HepG2 (cell line): ENCODE measurements at regions not wholly inside any gene's neighbourhood (a gene's known extent, or its start where the extent isn't known, plus 50 kb on each side); places are given as distances from the start of the nearest gene placed in this dataset.

Experiments
- ATAC-seq: fragments of 200-7000 bp; cut with Tn5 transposase; 3 replicates; pipeline ENCODE4 v1.9.1; 2020; ENCODE audit warnings: mild to moderate bottlenecking, moderate library complexity
- BruUV-seq: library from RNA; stranded (reverse); fragments of 400-500 nt; replicated peaks from 2 replicates; lab custom pipeline; 2021; lab: Mats Ljungman, UMichigan
- CTCF ChIA-PET: fragments of 300-600 bp; formaldehyde crosslinking; extraction: SDS; loops from one replicate; lab custom pipeline; 2021; ENCODE audit warnings: low total read pairs, inconsistent platforms, low intra/inter-chr PET ratio; lab: Yijun Ruan, JAX
- POLR2A ChIA-PET: fragments of 350-600 bp; sonication (Branson Sonifier 250); formaldehyde crosslinking; loops from one replicate; lab custom pipeline; 2020; ENCODE audit warnings: antibody characterized with exemption, inconsistent platforms; lab: Yijun Ruan, JAX
- DNase-seq: peaks from one replicate; pipeline ENCODE4 v3.0.0-alpha.2; 2015; ENCODE audit warnings: low spot score
- FAIRE-seq: peaks from 3 replicates; lab custom pipeline; 2011; peaks lifted over from hg19 to GRCh38; lab: Jason Lieb, UNC
- H2AFZ ChIP-seq: one replicate; pipeline ENCODE4 v1.6.1; 2011; ENCODE audit warnings: low read length, inconsistent platforms
- H3K27ac ChIP-seq: fragments of 300-600 bp; 3 replicates; pipeline ENCODE4 v1.8.0; 2011; ENCODE audit warnings: mixed run types, mild to moderate bottlenecking, mixed read lengths, low read length, inconsistent platforms; ENCODE audit not compliant: insufficient read depth; ENCODE audit errors: extremely low read length
- H3K27me3 ChIP-seq, 2 experiments: fragments of 200-600 bp in 1 of 2; 2 replicates in 1 of 2; 3 replicates in 1 of 2; pipeline versions ENCODE4 v1.6.0 to v1.8.0; 2011; ENCODE audit warnings: low read length in 2 of 2, mild to moderate bottlenecking in 2 of 2, moderate library complexity in 2 of 2, inconsistent platforms in 1 of 2; ENCODE audit not compliant: insufficient read depth in 2 of 2, control insufficient read depth in 1 of 2
- H3K36me3 ChIP-seq, 2 experiments: fragments of 200-600 bp in 1 of 2; replicated peaks in 1 of 2; 2 replicates in 1 of 2; 3 replicates in 1 of 2; pipeline versions ENCODE4 v1.5.1 to v1.8.0; 2011; ENCODE audit warnings: low read length in 2 of 2, inconsistent platforms in 1 of 2; ENCODE audit not compliant: insufficient read depth in 2 of 2, control insufficient read depth in 1 of 2
- H3K4me1 ChIP-seq: 2 replicates; pipeline ENCODE4 v1.5.1; 2012; ENCODE audit warnings: low read length, inconsistent platforms; ENCODE audit not compliant: insufficient read depth
- H3K4me2 ChIP-seq: 2 replicates; pipeline ENCODE4 v1.6.0; 2011; ENCODE audit warnings: low read depth, low read length, inconsistent platforms
- H3K4me3 ChIP-seq, 3 experiments: fragments of 200-600 bp in 1 of 3; sonication (generic), shearing (Covaris generic) in 1 of 3; replicated peaks in 1 of 3; 2 replicates each; pipeline ENCODE4 v1.5.1; 2011 to 2016; ENCODE audit warnings: low read length in 3 of 3, inconsistent platforms in 2 of 3, low read depth in 2 of 3, mild to moderate bottlenecking in 2 of 3, control low read depth in 1 of 3, mixed read lengths in 1 of 3; ENCODE audit not compliant: insufficient read depth in 1 of 3
- H3K79me2 ChIP-seq: one replicate; pipeline ENCODE4 v1.6.1; 2011; ENCODE audit warnings: low read length, inconsistent platforms; ENCODE audit not compliant: insufficient read depth
- H3K9ac ChIP-seq: 2 replicates; pipeline ENCODE4 v1.6.0; 2011; ENCODE audit warnings: mild to moderate bottlenecking, low read depth, low read length, inconsistent platforms; ENCODE audit not compliant: insufficient read depth
- H3K9me3 ChIP-seq: 2 replicates; pipeline ENCODE4 v1.5.1; 2012; ENCODE audit warnings: mild to moderate bottlenecking, low read length
- H4K20me1 ChIP-seq: 2 replicates; pipeline ENCODE4 v1.6.0; 2011; ENCODE audit warnings: inconsistent platforms, mild to moderate bottlenecking, low read length, moderate library complexity; ENCODE audit not compliant: insufficient read depth
- KAT2B ChIP-seq: fragments of 150-350 bp; IDR thresholded peaks from 2 replicates; pipeline ENCODE4 v1.6.1; 2014; ENCODE audit warnings: low read depth, low read length, borderline replicate concordance
- MTA1 ChIP-seq: sonication (generic); formaldehyde crosslinking; IDR thresholded peaks from 2 replicates; pipeline ENCODE4 v1.4.0; 2020; ENCODE audit warnings: missing genetic modification reagents, mild to moderate bottlenecking, borderline replicate concordance
- NFKBIZ ChIP-seq: IDR thresholded peaks from 2 replicates; pipeline ENCODE4 v1.6.1; 2018; ENCODE audit warnings: missing genetic modification reagents, missing compliant biosample characterization
- TBL1XR1 ChIP-seq: fragments of 150-350 bp; IDR thresholded peaks from 2 replicates; pipeline ENCODE4 v1.6.1; 2014; ENCODE audit warnings: borderline replicate concordance, low read length; ENCODE audit not compliant: partially characterized antibody
- THYN1 ChIP-seq: sonication (generic); formaldehyde crosslinking; IDR thresholded peaks from 2 replicates; pipeline ENCODE4 v1.8.1; 2023; ENCODE audit warnings: low read depth, mild to moderate bottlenecking, moderate library complexity, missing genetic modification reagents, borderline replicate concordance
- TMF1 ChIP-seq: sonication (generic); formaldehyde crosslinking; IDR thresholded peaks from 2 replicates; pipeline ENCODE4 v1.8.1; 2022; ENCODE audit warnings: low read depth, missing genetic modification reagents
- ZMAT3 ChIP-seq: sonication (generic); formaldehyde crosslinking; conservative IDR thresholded peaks from 2 replicates; pipeline ENCODE4 v1.7.0; 2021; ENCODE audit warnings: missing genetic modification reagents
- ZNF232 ChIP-seq: sonication (generic); formaldehyde crosslinking; IDR thresholded peaks from 2 replicates; pipeline ENCODE4 v1.4.0; 2020; ENCODE audit warnings: missing genetic modification reagents, borderline replicate concordance
- ZNF251 ChIP-seq: sonication (generic); formaldehyde crosslinking; IDR thresholded peaks from 2 replicates; pipeline ENCODE4 v1.9.0; 2021; ENCODE audit warnings: mild to moderate bottlenecking, missing genetic modification reagents
- ZNF557 ChIP-seq: sonication (generic); formaldehyde crosslinking; IDR thresholded peaks from 2 replicates; pipeline ENCODE4 v1.4.0; 2020; ENCODE audit warnings: missing genetic modification reagents
- ZNF766 ChIP-seq: sonication (generic); formaldehyde crosslinking; IDR thresholded peaks from 2 replicates; pipeline ENCODE4 v1.5.0; 2020; ENCODE audit warnings: missing genetic modification reagents, borderline replicate concordance
- WGBS: methylation state at CpG from one replicate; pipeline ENCODE4 v1.1.6; 2017; ENCODE audit warnings: low lambda C conversion rate; 5-methylcytosine and 5-hydroxymethylcytosine counted together
- in situ Hi-C: cut with HindIII; loops from 2 replicates; pipeline ENCODE4 v1.10.0; 2017; ENCODE audit warnings: low pct_unique_long_range_greater_than_20kb; ENCODE audit not compliant: extremely low pct_ligation_motif_present
- intact Hi-C: fragments of 100-400 bp; cut with micrococcal nuclease; formaldehyde crosslinking; loops from one replicate; pipeline ENCODE4 v1.10.0; 2022; ENCODE audit not compliant: unreplicated experiment
- TF ChIP-seq, protein P1 (sequence below): sonication (generic); formaldehyde crosslinking; conservative IDR thresholded peaks from 2 replicates; pipeline ENCODE4 v1.4.0; 2020; ENCODE audit warnings: missing genetic modification reagents
- TF ChIP-seq, protein P2 (sequence below): sonication (generic); formaldehyde crosslinking; conservative IDR thresholded peaks from 2 replicates; pipeline ENCODE4 v1.8.0; 2022; ENCODE audit warnings: mild to moderate bottlenecking, moderate library complexity, missing genetic modification reagents
- TF ChIP-seq, protein P3 (sequence below): sonication (generic); formaldehyde crosslinking; IDR thresholded peaks from 2 replicates; pipeline ENCODE4 v1.4.0; 2020; ENCODE audit warnings: mild to moderate bottlenecking, missing genetic modification reagents
- TF ChIP-seq, protein P4 (sequence below): sonication (generic); formaldehyde crosslinking; IDR thresholded peaks from 2 replicates; pipeline ENCODE4 v1.5.0; 2020; ENCODE audit warnings: missing genetic modification reagents, mild to moderate bottlenecking, borderline replicate concordance

DNA sequence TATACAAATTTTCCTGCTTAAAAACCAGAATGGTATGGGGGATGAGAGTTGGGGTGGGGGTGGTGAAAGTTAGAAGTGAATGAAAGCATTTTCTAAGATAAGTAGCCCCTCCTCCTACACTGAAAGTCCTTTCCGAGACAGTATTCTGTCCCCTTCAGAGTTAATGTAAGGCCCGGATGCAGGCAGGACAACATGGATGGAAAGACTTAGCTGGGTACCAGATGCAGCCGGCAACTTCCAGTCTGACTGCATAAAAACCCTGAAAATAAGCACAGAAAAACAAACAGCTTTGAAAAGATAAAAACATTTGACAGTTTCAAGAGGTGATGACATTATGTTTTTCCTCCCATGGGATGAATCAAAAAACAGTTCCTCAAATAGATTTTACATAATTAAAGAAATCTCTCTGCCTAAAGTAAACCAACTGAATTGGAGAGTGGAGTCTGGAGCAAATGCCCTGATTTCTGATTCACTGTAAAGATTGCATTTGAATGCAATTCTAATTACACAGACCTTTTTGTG lies 196.3 kb downstream of the GPAT3 start:
- no peak overlapping the region for H3K4me2 ChIP-seq
- H4K20me1 ChIP-seq, result no peaks in the 10 kb centered on the region
- H3K27me3 ChIP-seq, result no peaks in the 10 kb centered on the region
- intact Hi-C loops, result no loop called here
- TF ChIP-seq, protein P1, sequence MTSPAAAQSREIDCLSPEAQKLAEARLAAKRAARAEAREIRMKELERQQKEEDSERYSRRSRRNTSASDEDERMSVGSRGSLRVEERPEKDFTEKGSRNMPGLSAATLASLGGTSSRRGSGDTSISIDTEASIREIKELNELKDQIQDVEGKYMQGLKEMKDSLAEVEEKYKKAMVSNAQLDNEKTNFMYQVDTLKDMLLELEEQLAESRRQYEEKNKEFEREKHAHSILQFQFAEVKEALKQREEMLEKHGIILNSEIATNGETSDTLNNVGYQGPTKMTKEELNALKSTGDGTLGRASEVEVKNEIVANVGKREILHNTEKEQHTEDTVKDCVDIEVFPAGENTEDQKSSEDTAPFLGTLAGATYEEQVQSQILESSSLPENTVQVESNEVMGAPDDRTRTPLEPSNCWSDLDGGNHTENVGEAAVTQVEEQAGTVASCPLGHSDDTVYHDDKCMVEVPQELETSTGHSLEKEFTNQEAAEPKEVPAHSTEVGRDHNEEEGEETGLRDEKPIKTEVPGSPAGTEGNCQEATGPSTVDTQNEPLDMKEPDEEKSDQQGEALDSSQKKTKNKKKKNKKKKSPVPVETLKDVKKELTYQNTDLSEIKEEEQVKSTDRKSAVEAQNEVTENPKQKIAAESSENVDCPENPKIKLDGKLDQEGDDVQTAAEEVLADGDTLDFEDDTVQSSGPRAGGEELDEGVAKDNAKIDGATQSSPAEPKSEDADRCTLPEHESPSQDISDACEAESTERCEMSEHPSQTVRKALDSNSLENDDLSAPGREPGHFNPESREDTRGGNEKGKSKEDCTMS (CRISPR knock-in tag), result no peak
- no peak for TF ChIP-seq ZNF232
- TF ChIP-seq NFKBIZ (CRISPR knock-in tag), result no peak
- TF ChIP-seq, protein P2, sequence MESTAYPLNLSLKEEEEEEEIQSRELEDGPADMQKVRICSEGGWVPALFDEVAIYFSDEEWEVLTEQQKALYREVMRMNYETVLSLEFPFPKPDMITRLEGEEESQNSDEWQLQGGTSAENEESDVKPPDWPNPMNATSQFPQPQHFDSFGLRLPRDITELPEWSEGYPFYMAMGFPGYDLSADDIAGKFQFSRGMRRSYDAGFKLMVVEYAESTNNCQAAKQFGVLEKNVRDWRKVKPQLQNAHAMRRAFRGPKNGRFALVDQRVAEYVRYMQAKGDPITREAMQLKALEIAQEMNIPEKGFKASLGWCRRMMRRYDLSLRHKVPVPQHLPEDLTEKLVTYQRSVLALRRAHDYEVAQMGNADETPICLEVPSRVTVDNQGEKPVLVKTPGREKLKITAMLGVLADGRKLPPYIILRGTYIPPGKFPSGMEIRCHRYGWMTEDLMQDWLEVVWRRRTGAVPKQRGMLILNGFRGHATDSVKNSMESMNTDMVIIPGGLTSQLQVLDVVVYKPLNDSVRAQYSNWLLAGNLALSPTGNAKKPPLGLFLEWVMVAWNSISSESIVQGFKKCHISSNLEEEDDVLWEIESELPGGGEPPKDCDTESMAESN (CRISPR knock-in tag), result no peak
- TF ChIP-seq, protein P3, sequence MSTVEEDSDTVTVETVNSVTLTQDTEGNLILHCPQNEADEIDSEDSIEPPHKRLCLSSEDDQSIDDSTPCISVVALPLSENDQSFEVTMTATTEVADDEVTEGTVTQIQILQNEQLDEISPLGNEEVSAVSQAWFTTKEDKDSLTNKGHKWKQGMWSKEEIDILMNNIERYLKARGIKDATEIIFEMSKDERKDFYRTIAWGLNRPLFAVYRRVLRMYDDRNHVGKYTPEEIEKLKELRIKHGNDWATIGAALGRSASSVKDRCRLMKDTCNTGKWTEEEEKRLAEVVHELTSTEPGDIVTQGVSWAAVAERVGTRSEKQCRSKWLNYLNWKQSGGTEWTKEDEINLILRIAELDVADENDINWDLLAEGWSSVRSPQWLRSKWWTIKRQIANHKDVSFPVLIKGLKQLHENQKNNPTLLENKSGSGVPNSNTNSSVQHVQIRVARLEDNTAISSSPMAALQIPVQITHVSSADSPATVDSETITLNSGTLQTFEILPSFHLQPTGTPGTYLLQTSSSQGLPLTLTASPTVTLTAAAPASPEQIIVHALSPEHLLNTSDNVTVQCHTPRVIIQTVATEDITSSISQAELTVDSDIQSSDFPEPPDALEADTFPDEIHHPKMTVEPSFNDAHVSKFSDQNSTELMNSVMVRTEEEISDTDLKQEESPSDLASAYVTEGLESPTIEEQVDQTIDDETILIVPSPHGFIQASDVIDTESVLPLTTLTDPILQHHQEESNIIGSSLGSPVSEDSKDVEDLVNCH (CRISPR knock-in tag), result no peak
- TF ChIP-seq, protein P4, sequence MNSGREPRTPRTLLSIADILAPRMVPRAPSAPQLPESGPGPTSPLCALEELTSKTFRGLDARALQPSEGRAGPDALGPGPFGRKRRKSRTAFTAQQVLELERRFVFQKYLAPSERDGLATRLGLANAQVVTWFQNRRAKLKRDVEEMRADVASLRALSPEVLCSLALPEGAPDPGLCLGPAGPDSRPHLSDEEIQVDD (CRISPR knock-in tag), result no peak
- TF ChIP-seq MTA1, result no peak
- no peak for TF ChIP-seq TBL1XR1
- no peak for TF ChIP-seq ZMAT3 (CRISPR knock-in tag)
- TF ChIP-seq KAT2B, result no peak
- no peak for TF ChIP-seq ZNF251
- no peak for TF ChIP-seq ZNF766 (CRISPR knock-in tag)
- TF ChIP-seq TMF1 (CRISPR knock-in tag), result no peak
- no peak for TF ChIP-seq ZNF557 (CRISPR knock-in tag)
- no peak for TF ChIP-seq THYN1
- no peak overlapping the region for H3K4me3 ChIP-seq
- H3K36me3 ChIP-seq, result no peaks in the 10 kb centered on the region
- in situ Hi-C loops, result no loop called here
- BruUV-seq, result no TSS peak
- ChIA-PET POLR2A (no interaction called here), CTCF (no interaction called here)
- WGBS, result 17% methylated on average over 3 of the region's 3 CpGs
- FAIRE-seq, result no peak
- no peaks in the 10 kb centered on the region for H3K9me3 ChIP-seq
- ATAC-seq, result no peak
- H2AFZ ChIP-seq, result no peak overlapping the region
- H3K27ac ChIP-seq, result no peak overlapping the region
- no peak for DNase-seq
- no peaks in the 10 kb centered on the region for H3K79me2 ChIP-seq
- no peaks in the 10 kb centered on the region for H3K4me1 ChIP-seq
- H3K9ac ChIP-seq, result no peak overlapping the region
